Trophoblast cell (in vitro differentiated cells and primary cell): ENCODE measurements at regions not wholly inside any gene's neighbourhood (a gene's known extent, or its start where the extent isn't known, plus 50 kb on each side); places are given as distances from the start of the nearest gene placed in this dataset.

Experiments used
- DNase-seq, 2 donors: peaks; one replicate each; pipeline ENCODE4 v3.0.0-alpha.2; 2016
- H2AFZ ChIP-seq: 2 replicates; pipeline ENCODE4 v1.6.1; 2013; ENCODE audit warnings: low read length, moderate library complexity, mild to moderate bottlenecking; ENCODE audit not compliant: insufficient read depth, poor library complexity
- H2AK5ac ChIP-seq: 2 replicates; pipeline ENCODE4 v1.6.1; 2013; ENCODE audit warnings: mild to moderate bottlenecking, low read length
- H2BK120ac ChIP-seq: 2 replicates; pipeline ENCODE4 v1.6.1; 2013; ENCODE audit warnings: low read length, mild to moderate bottlenecking, moderate library complexity; ENCODE audit not compliant: insufficient read depth, poor library complexity
- H2BK12ac ChIP-seq: 2 replicates; pipeline ENCODE4 v1.6.1; 2013; ENCODE audit warnings: mild to moderate bottlenecking, low read length, moderate library complexity
- H2BK5ac ChIP-seq: 2 replicates; pipeline ENCODE4 v1.6.1; 2013; ENCODE audit warnings: low read length, low read depth, moderate library complexity, mild to moderate bottlenecking; ENCODE audit not compliant: poor library complexity
- H3K14ac ChIP-seq: 2 replicates; pipeline ENCODE4 v1.6.1; 2013; ENCODE audit warnings: mild to moderate bottlenecking, low read length
- H3K18ac ChIP-seq: 2 replicates; pipeline ENCODE4 v1.6.1; 2013; ENCODE audit warnings: mild to moderate bottlenecking, low read length
- H3K23ac ChIP-seq: 2 replicates; pipeline ENCODE4 v1.6.1; 2013; ENCODE audit warnings: low read length
- H3K27ac ChIP-seq: 2 replicates; pipeline ENCODE4 v1.5.1; 2013; ENCODE audit warnings: low read depth, mild to moderate bottlenecking, inconsistent platforms, low read length, moderate library complexity
- H3K27me3 ChIP-seq: 2 replicates; pipeline ENCODE4 v1.6.1; 2013; ENCODE audit warnings: inconsistent platforms, mild to moderate bottlenecking, low read length, moderate library complexity; ENCODE audit not compliant: insufficient read depth
- H3K36me3 ChIP-seq, 2 experiments: 1 replicate in 1 of 2; 2 replicates in 1 of 2; pipeline ENCODE4 v1.6.1; 2013; ENCODE audit warnings: low read length in 2 of 2, mild to moderate bottlenecking in 2 of 2, moderate library complexity in 1 of 2; ENCODE audit not compliant: insufficient read depth in 2 of 2, control insufficient read depth in 1 of 2
- H3K4ac ChIP-seq: 2 replicates; pipeline ENCODE4 v1.6.1; 2013; ENCODE audit warnings: low read depth, mild to moderate bottlenecking, low read length, moderate library complexity
- H3K4me1 ChIP-seq, 2 experiments: 1 replicate in 1 of 2; 2 replicates in 1 of 2; pipeline ENCODE4 v1.6.1; 2013; ENCODE audit warnings: low read length in 2 of 2, mild to moderate bottlenecking in 2 of 2, moderate library complexity in 1 of 2; ENCODE audit not compliant: insufficient read depth in 2 of 2, control insufficient read depth in 1 of 2
- H3K4me2 ChIP-seq: 2 replicates; pipeline ENCODE4 v1.6.1; 2013; ENCODE audit warnings: inconsistent platforms, mild to moderate bottlenecking, low read length, moderate library complexity
- H3K4me3 ChIP-seq: 2 replicates; pipeline ENCODE4 v1.5.1; 2013; ENCODE audit warnings: mild to moderate bottlenecking, low read depth, low read length, inconsistent platforms
- H3K79me1 ChIP-seq: one replicate; pipeline ENCODE4 v1.6.1; 2013; ENCODE audit warnings: low read length
- H3K79me2 ChIP-seq: 2 replicates; pipeline ENCODE4 v1.6.1; 2013; ENCODE audit warnings: low read length, mild to moderate bottlenecking; ENCODE audit not compliant: control insufficient read depth, insufficient read depth, poor library complexity
- H3K9ac ChIP-seq: 2 replicates; pipeline ENCODE4 v1.6.1; 2013; ENCODE audit warnings: mild to moderate bottlenecking, low read length
- H3K9me3 ChIP-seq: 2 replicates; pipeline ENCODE4 v1.6.1; 2013; ENCODE audit warnings: low read depth, mild to moderate bottlenecking, control low read depth, inconsistent platforms, low read length; ENCODE audit not compliant: insufficient read depth
- H4K12ac ChIP-seq: 2 replicates; pipeline ENCODE4 v1.6.1; 2013; ENCODE audit warnings: low read depth, mild to moderate bottlenecking, low read length, moderate library complexity
- H4K8ac ChIP-seq: 2 replicates; pipeline ENCODE4 v1.6.1; 2013; ENCODE audit warnings: low read depth, mild to moderate bottlenecking, low read length, moderate library complexity
- H4K91ac ChIP-seq: one replicate; pipeline ENCODE4 v1.6.1; 2013; ENCODE audit warnings: low read depth, mild to moderate bottlenecking, low read length, moderate library complexity
- WGBS: extraction: QIAGEN DNeasy Blood & Tissue Kit; methylation state at CpG from one replicate; pipeline ENCODE4 v1.1.7; 2013; ENCODE audit warnings: missing lambda C conversion rate; ENCODE audit not compliant: insufficient read length, insufficient coverage; ENCODE audit errors: extremely low coverage; 5-methylcytosine and 5-hydroxymethylcytosine counted together

- WGBS, result no CpG with 5 or more reads among the region's 1 CpG
- Histone ChIP-seq H3K4me3 (no peak overlapping the region), H2BK12ac (no peak overlapping the region), H3K4me1 (no peaks in the 10 kb centered on the region), H3K9me3 (no peaks in the 10 kb centered on the region), H3K27ac (no peak overlapping the region), H3K79me2 (no peaks in the 10 kb centered on the region), H3K27me3 (no peaks in the 10 kb centered on the region), H3K9ac (no peak overlapping the region), H2BK120ac (no peak overlapping the region), H3K14ac (no peak overlapping the region), H4K91ac (no peak overlapping the region), H3K4ac (no peak overlapping the region), H3K18ac (no peak overlapping the region), H3K23ac (no peak overlapping the region), H4K8ac (no peak overlapping the region), H2AK5ac (no peak overlapping the region), H4K12ac (no peak overlapping the region), H2AFZ (no peak overlapping the region), H3K36me3 (no peaks in the 10 kb centered on the region), H3K4me2 (no peak overlapping the region), H2BK5ac (no peak overlapping the region), H3K79me1 (no peaks in the 10 kb centered on the region)
- no peak for DNase-seq
Observed at GRCh38 chr5:40453689-40454088, 226.0 kb upstream of the PTGER4 start.

GRCh38 chr5:40452874-40453624, 226.7 kb upstream of the PTGER4 start:
- H2AFZ ChIP-seq, result no peak overlapping the region
- no peak overlapping the region for H4K12ac ChIP-seq
- H3K79me1 ChIP-seq, result no peaks in the 10 kb centered on the region
- H3K9ac ChIP-seq, result no peak overlapping the region
- H3K79me2 ChIP-seq, result no peaks in the 10 kb centered on the region
- no peak overlapping the region for H3K4me3 ChIP-seq
- H2AK5ac ChIP-seq, result no peak overlapping the region
- no peaks in the 10 kb centered on the region for H3K9me3 ChIP-seq
- H3K36me3 ChIP-seq, result no peaks in the 10 kb centered on the region
- H3K4me2 ChIP-seq, result no peak overlapping the region
- H2BK5ac ChIP-seq, result no peak overlapping the region
- H3K4ac ChIP-seq, result no peak overlapping the region
- no peak overlapping the region for H3K23ac ChIP-seq
- no CpG with 5 or more reads among the region's 5 CpGs for WGBS
- H3K27me3 ChIP-seq, result no peaks in the 10 kb centered on the region
- no peak overlapping the region for H2BK120ac ChIP-seq
- DNase-seq, result no peak
- no peak overlapping the region for H3K18ac ChIP-seq
- H4K91ac ChIP-seq, result no peak overlapping the region
- H3K4me1 ChIP-seq, result no peaks in the 10 kb centered on the region
- H3K27ac ChIP-seq, result no peak overlapping the region
- no peak overlapping the region for H3K14ac ChIP-seq
- H2BK12ac ChIP-seq, result no peak overlapping the region
- H4K8ac ChIP-seq, result no peak overlapping the region

- no peaks in the 10 kb centered on the region for H3K4me1 ChIP-seq
- H3K79me2 ChIP-seq, result no peaks in the 10 kb centered on the region
- no peak overlapping the region for H2BK5ac ChIP-seq
- no CpG with 5 or more reads among the region's 1 CpG for WGBS
- H3K4ac ChIP-seq, result no peak overlapping the region
- no peak overlapping the region for H4K12ac ChIP-seq
- no peak overlapping the region for H3K18ac ChIP-seq
- H3K9me3 ChIP-seq, result no peaks in the 10 kb centered on the region
- H3K79me1 ChIP-seq, result no peaks in the 10 kb centered on the region
- no peaks in the 10 kb centered on the region for H3K36me3 ChIP-seq
- no peak overlapping the region for H3K4me2 ChIP-seq
- no peak overlapping the region for H3K9ac ChIP-seq
- no peaks in the 10 kb centered on the region for H3K27me3 ChIP-seq
- no peak overlapping the region for H2AFZ ChIP-seq
- H4K8ac ChIP-seq, result no peak overlapping the region
- H2BK12ac ChIP-seq, result no peak overlapping the region
- H3K27ac ChIP-seq, result no peak overlapping the region
- DNase-seq, result no peak
- no peak overlapping the region for H3K4me3 ChIP-seq
- H4K91ac ChIP-seq, result no peak overlapping the region
- H3K14ac ChIP-seq, result no peak overlapping the region
- no peak overlapping the region for H2BK120ac ChIP-seq
- H3K23ac ChIP-seq, result no peak overlapping the region
- no peak overlapping the region for H2AK5ac ChIP-seq
Observed at GRCh38 chr5:40447438-40447837, 232.3 kb upstream of the PTGER4 start.

GRCh38 chr5:40446910-40447309, 232.8 kb upstream of the PTGER4 start:
- DNase-seq, result peak; percentile 48 to 55
- Histone ChIP-seq H3K36me3 (no peaks in the 10 kb centered on the region), H2AK5ac (no peak overlapping the region), H3K9me3 (no peaks in the 10 kb centered on the region), H3K4me2 (no peak overlapping the region), H2BK120ac (no peak overlapping the region), H3K4ac (no peak overlapping the region), H3K18ac (no peak overlapping the region), H4K12ac (no peak overlapping the region), H4K8ac (no peak overlapping the region), H3K4me1 (no peaks in the 10 kb centered on the region), H3K14ac (no peak overlapping the region), H3K79me1 (no peaks in the 10 kb centered on the region), H4K91ac (no peak overlapping the region), H3K4me3 (no peak overlapping the region), H2BK12ac (no peak overlapping the region), H2AFZ (no peak overlapping the region), H3K23ac (no peak overlapping the region), H3K27ac (no peak overlapping the region), H3K27me3 (no peaks in the 10 kb centered on the region), H3K9ac (no peak overlapping the region), H2BK5ac (no peak overlapping the region), H3K79me2 (no peaks in the 10 kb centered on the region)
- WGBS, result no CpG with 5 or more reads among the region's 1 CpG
